OCI-LY1 (cell line): ENCODE measurements at regions not wholly inside any gene's neighbourhood (a gene's known extent, or its start where the extent isn't known, plus 50 kb on each side); places are given as distances from the start of the nearest gene placed in this dataset.

ENCODE experiments used
- H2AFZ ChIP-seq: fragments of 200-600 bp; sonication (generic), shearing (Covaris generic); 2 replicates; pipeline ENCODE4 v1.6.0; 2014; ENCODE audit warnings: antibody characterized with exemption, mild to moderate bottlenecking, low read length
- H3F3A ChIP-seq: fragments of 200-600 bp; sonication (generic), shearing (Covaris generic); 2 replicates; pipeline ENCODE4 v1.6.0; 2014; ENCODE audit warnings: mild to moderate bottlenecking, antibody characterized with exemption, low read length, moderate library complexity; ENCODE audit not compliant: insufficient read depth
- H3K27ac ChIP-seq: fragments of 200-600 bp; sonication (generic); 2 replicates; pipeline ENCODE4 v1.5.1; 2014; ENCODE audit warnings: low read length, mixed run types, mild to moderate bottlenecking, low read depth; ENCODE audit not compliant: poor library complexity, severe bottlenecking
- H3K27me3 ChIP-seq: fragments of 200-600 bp; sonication (generic); 2 replicates; pipeline ENCODE4 v1.6.0; 2014; ENCODE audit warnings: antibody characterized with exemption, mild to moderate bottlenecking, low read length, moderate library complexity; ENCODE audit not compliant: insufficient read depth
- H3K36me3 ChIP-seq: fragments of 200-600 bp; sonication (generic); 2 replicates; pipeline ENCODE4 v1.6.1; 2014; ENCODE audit warnings: mild to moderate bottlenecking, antibody characterized with exemption, low read length, moderate library complexity, mixed read lengths; ENCODE audit not compliant: insufficient read depth
- H3K4me1 ChIP-seq: fragments of 200-600 bp; sonication (generic); 2 replicates; pipeline ENCODE4 v1.5.1; 2014; ENCODE audit warnings: mild to moderate bottlenecking, low read length, moderate library complexity; ENCODE audit not compliant: insufficient read depth, severe bottlenecking
- H3K4me2 ChIP-seq: fragments of 200-600 bp; sonication (generic), shearing (Covaris generic); 2 replicates; pipeline ENCODE4 v1.6.1; 2014; ENCODE audit warnings: low read length
- H3K4me3 ChIP-seq: fragments of 200-600 bp; sonication (generic); 2 replicates; pipeline ENCODE4 v1.5.1; 2014; ENCODE audit warnings: low read length, low read depth, mild to moderate bottlenecking, mixed read lengths; ENCODE audit not compliant: poor library complexity, severe bottlenecking
- H3K79me2 ChIP-seq: fragments of 200-600 bp; shearing (Covaris generic); 2 replicates; pipeline ENCODE4 v1.6.1; 2016; ENCODE audit warnings: mixed run types, low read length, mixed read lengths; ENCODE audit not compliant: insufficient read depth
- H3K9ac ChIP-seq: fragments of 200-600 bp; sonication (generic), shearing (Covaris generic); 2 replicates; pipeline ENCODE4 v1.6.1; 2014; ENCODE audit warnings: mild to moderate bottlenecking, low read length, mixed read lengths
- H3K9me2 ChIP-seq: fragments of 200-600 bp; sonication (generic), shearing (Covaris generic); 2 replicates; pipeline ENCODE4 v1.6.1; 2014; ENCODE audit warnings: low read depth, mild to moderate bottlenecking, low read length, mixed read lengths
- H3K9me3 ChIP-seq: fragments of 200-600 bp; shearing (Covaris generic); 2 replicates; pipeline ENCODE4 v1.6.1; 2014; ENCODE audit warnings: low read length, mixed read lengths
- H4K20me1 ChIP-seq: fragments of 200-600 bp; sonication (generic), shearing (Covaris generic); 2 replicates; pipeline ENCODE4 v1.6.0; 2016; ENCODE audit warnings: mild to moderate bottlenecking, low read length; ENCODE audit not compliant: insufficient read depth
- CTCF ChIP-seq: fragments of 200-600 bp; sonication (generic), shearing (Covaris generic); IDR thresholded peaks from 2 replicates; pipeline ENCODE4 v1.5.1; 2017; ENCODE audit warnings: mild to moderate bottlenecking, antibody characterized with exemption, low read length, moderate library complexity, mixed read lengths
- EZH2 ChIP-seq: fragments of 200-600 bp; sonication (generic), shearing (Covaris generic); IDR thresholded peaks from 2 replicates; pipeline ENCODE4 v1.8.0; 2017; ENCODE audit warnings: borderline replicate concordance, mixed run types, mild to moderate bottlenecking, antibody characterized with exemption, low read length, moderate library complexity, mixed read lengths

- Histone ChIP-seq H3K9me3 (no peaks in the 10 kb centered on the region), H3F3A (no peaks in the 10 kb centered on the region), H3K27me3 (no peaks in the 10 kb centered on the region), H2AFZ (no peak overlapping the region), H3K4me3 (no peak overlapping the region), H3K27ac (no peak overlapping the region), H4K20me1 (no peaks in the 10 kb centered on the region), H3K4me1 (no peaks in the 10 kb centered on the region), H3K79me2 (no peaks in the 10 kb centered on the region), H3K9ac (no peak overlapping the region), H3K36me3 (no peaks in the 10 kb centered on the region), H3K4me2 (no peak overlapping the region), H3K9me2 (no peaks in the 10 kb centered on the region)
- TF ChIP-seq EZH2: no peak
- no peak for TF ChIP-seq CTCF
Observed at GRCh38 chr9:115507148-115507547, 389.2 kb upstream of the TNC start.

- H3K79me2 ChIP-seq: no peaks in the 10 kb centered on the region
- no peak overlapping the region for H3K4me2 ChIP-seq
- H3K4me3 ChIP-seq: no peak overlapping the region
- no peak for TF ChIP-seq CTCF
- TF ChIP-seq EZH2: no peak
- no peaks in the 10 kb centered on the region for H3F3A ChIP-seq
- no peak overlapping the region for H3K9ac ChIP-seq
- no peaks in the 10 kb centered on the region for H3K9me3 ChIP-seq
- no peaks in the 10 kb centered on the region for H3K27me3 ChIP-seq
- H2AFZ ChIP-seq: no peak overlapping the region
- H3K9me2 ChIP-seq: no peaks in the 10 kb centered on the region
- H3K4me1 ChIP-seq: no peaks in the 10 kb centered on the region
- H4K20me1 ChIP-seq: no peaks in the 10 kb centered on the region
- no peaks in the 10 kb centered on the region for H3K36me3 ChIP-seq
- no peak overlapping the region for H3K27ac ChIP-seq
Observed at GRCh38 chr9:115513148-115513547, 395.2 kb upstream of the TNC start.

- no peak overlapping the region for H3K9ac ChIP-seq
- H3K4me1 ChIP-seq: no peaks in the 10 kb centered on the region
- H3K27ac ChIP-seq: no peak overlapping the region
- H4K20me1 ChIP-seq: no peaks in the 10 kb centered on the region
- no peak overlapping the region for H3K4me2 ChIP-seq
- H3K4me3 ChIP-seq: no peak overlapping the region
- H3K9me2 ChIP-seq: no peaks in the 10 kb centered on the region
- TF ChIP-seq EZH2 (no peak), CTCF (no peak)
- H3F3A ChIP-seq: no peaks in the 10 kb centered on the region
- H2AFZ ChIP-seq: no peak overlapping the region
- no peaks in the 10 kb centered on the region for H3K79me2 ChIP-seq
- H3K36me3 ChIP-seq: no peaks in the 10 kb centered on the region
- no peaks in the 10 kb centered on the region for H3K27me3 ChIP-seq
- H3K9me3 ChIP-seq: no peaks in the 10 kb centered on the region
Observed at GRCh38 chr9:115514454-115514853, 396.5 kb upstream of the TNC start.
